NCI-H82 treated with DMSO at 0.1 percent for 48 hours (cell line): ENCODE measurements at regions not wholly inside any gene's neighbourhood (a gene's known extent, or its start where the extent isn't known, plus 50 kb on each side); places are given as distances from the start of the nearest gene placed in this dataset.

ENCODE experiments used
- DNase-seq: peaks from one replicate; lab custom pipeline; 2025; ENCODE audit not compliant: unreplicated experiment; lab: John Stamatoyannopoulos, UW

DNA sequence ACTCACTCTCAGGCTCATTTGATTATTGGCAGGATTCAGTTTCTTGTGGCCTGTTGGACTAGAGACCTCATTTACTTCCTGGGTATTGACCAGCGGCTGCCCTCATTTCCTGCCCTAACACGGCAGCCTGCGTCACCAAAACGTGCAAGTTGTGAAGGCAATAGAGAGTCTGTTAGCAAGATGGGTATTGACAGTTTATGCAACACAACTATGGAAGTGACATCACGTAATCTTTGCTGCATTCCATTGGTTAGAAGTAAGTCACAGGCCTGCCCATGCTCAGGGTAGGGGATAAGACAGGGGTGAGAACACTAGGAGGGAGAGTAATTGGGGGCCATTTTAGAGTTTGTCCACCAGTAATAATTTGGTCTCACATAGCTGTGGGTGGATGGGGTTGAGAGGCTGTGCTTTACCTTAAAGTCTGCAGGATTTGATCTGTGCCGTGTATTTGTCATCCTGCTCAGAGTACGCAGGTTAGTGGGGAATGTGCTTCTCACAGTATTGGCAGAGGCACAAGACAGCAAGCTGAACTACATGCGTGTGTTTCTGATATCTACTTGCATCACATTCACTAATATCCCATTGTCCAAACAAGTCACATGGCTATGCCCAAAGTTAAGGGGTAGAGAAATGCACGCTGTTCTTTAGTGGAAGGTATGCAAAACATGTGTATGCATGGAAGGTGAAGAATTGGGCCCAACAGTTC lies 83.3 kb downstream of the EDEM1 start:
- DNase-seq: no peak

DNA sequence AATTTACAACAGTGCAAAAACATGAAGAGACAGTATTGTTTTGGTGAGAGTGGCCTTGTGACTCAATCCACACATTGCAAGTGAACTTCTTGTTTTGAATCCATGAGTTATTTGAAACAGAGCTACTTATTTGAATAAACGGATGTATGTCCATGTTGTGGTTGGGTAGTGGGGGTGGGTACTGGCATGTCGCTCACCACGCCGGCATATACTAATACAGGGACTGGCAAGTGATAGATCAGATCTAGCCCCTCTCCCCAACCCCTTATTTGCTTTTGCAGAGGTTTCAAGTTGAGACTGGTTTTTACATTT lies 83.8 kb downstream of the EDEM1 start:
- no peak for DNase-seq

DNA sequence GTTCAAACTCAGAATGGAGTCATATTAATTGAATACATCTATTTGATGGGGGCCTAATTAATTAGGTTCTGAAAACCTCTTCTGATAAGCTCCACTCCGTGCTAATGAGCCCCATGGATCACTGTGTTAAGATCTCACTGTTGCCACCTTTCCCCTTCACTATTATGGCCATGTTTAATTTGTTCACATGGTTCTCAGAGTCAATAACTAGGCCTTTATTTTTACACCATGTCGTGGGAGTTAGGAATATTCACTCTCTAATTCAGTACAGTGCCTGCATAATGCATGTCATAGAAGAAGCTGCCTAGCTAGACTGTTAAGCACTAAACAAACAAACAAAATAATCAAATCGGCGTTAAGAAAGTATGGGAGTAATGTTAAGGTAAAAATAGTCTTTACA lies 84.9 kb downstream of the EDEM1 start:
- no peak for DNase-seq

DNA sequence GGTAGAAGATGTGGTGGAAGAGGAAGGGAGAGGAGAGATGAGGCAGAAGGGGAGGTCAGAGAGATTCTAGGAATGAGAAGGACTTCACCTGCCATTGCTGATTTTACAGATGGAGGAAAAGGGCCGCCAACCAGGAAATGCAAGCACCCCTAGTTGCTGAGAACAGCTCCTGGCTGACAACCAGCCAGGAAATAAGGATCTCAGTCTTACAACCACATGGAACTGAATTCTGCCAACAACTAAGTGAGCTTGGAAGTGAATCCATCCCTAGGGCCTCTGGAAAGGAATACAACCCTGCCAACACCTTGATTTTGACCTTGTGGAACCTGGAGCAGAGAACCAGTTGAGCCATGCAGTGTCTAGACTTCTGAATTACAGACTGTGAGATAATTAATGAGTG lies 86.6 kb downstream of the EDEM1 start:
- no peak for DNase-seq

- no peak for DNase-seq
Observed at GRCh38 chr3:5275529-5275928, 88.0 kb downstream of the EDEM1 start.

DNA sequence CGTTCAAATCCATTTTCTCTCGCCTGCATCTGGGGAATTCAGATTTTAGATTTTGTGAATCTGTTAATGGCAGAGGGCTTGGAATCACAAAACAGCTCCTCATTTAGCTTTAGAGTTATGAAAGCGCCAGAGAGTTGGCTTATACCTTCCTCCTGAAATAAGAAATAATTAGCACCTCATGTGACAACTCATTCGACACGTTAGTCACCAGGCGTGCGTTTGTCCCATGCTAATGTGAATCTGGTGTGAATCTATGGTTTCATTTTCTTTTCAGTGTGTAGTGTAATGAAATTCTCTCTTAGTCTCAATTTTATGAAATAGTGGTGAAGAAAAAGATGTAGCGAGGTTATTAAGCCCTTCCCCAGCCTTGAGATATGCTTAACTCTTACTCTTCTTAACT lies 89.4 kb downstream of the EDEM1 start:
- DNase-seq: no peak

GRCh38 chr3:5277612-5278236 lies 90.2 kb downstream of the EDEM1 start:
- no peak for DNase-seq

- DNase-seq: no peak
Observed at GRCh38 chr3:5278666-5279065, 91.2 kb downstream of the EDEM1 start.

- no peak for DNase-seq
Observed at GRCh38 chr3:5282703-5283102, 95.2 kb downstream of the EDEM1 start.

DNA sequence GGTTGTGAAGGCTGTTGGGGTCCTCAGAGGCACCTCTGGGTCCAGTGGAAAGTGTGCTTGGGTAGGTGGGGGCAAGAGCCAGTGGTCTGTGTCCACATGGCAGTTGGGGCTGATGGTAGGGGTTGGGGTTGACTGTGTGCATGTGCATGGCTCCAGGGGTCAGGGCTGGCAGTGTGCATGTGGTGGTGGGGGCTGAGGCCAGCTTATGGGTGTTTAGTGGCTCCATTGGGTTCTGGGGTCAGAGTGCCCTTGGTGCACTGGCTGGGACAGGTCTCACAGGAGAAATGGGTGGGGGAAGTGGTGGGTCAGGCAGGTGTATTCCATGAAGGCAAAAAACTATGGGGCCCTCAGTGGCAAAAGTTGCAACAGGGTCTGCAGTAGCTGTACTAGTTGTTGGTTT lies 97.9 kb downstream of the EDEM1 start:
- no peak for DNase-seq

DNA sequence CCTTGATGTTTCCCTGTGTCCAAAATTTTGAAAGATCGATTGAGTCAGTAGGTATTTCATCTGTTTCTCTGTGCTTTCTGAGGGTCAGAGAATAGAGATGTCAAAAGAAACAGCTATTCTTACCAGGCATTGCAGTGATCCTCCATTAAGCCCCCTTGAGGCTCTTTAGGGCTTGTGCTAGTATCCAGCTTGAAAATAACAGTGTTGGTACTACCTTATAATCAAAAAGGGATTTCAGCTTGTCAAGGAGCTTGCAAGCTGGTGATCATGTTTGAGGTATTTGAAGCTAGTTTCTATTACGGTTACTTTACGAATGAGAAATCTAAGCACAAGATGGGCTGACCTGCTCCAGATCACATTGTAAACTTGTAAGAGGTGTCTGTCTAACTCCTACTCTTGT lies 103.4 kb downstream of the EDEM1 start:
- DNase-seq: no peak

DNA sequence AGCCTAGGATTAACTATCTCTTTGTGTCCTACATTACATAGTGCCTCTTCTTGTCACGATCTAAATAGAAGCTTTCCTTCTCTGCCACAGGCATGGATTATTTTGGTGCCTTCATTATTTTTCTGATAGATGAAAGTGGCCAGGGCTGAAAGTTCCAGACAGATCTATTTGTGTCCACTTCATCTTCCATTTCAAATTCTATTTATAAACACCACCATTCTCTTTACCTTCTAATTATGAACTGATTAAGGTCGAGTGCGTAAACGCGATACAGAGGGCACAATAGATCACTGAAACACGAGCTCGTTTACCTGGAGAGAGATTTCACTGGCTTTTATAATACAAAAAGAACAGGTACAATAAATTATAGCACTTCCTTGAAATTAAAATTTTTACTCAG lies 105.0 kb downstream of the EDEM1 start:
- no peak for DNase-seq

DNA sequence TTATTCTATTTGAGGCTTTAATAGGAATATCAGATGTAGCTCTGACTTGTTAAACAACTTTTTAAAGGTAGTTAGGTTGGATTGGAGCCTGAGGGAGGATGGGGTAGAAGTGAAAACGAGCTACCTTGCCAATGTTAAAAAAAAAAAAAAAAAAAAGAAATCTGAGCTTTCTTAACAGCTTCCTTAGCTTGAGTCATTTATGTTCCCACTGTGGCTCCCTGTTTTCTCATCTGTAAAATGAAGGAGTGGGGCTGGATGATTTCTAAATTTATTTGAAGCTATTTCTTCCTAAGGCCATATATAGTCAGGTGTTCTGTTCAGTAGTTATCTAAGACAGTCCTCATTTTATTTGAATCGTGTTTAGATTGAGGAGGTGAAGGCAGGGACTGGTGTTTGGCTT lies 105.7 kb downstream of the EDEM1 start:
- DNase-seq: no peak

- no peak for DNase-seq
Observed at GRCh38 chr3:5294356-5294755, 106.8 kb downstream of the EDEM1 start.

GRCh38 chr3:5295191-5295690 lies 107.7 kb downstream of the EDEM1 start:
- no peak for DNase-seq

DNA sequence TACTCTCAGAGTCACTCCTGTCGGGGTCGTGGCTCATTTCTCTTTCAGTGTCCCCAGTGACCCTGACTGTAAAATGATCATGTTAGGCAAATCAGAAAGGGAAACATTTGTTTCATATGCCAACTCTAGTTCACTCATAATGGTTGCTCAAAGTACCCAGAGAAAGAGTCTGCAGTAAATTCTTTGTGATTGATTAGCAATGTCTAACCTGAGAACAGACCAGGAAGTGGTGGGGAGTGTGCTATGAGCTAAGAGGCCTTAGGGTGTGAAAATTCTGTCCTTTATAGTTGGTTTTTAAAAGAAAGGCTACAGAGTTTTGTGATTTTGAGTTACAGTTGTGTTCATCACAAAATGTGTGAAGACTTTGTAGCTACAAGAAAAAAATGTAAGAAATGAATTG lies 108.9 kb downstream of the EDEM1 start:
- no peak for DNase-seq

DNA sequence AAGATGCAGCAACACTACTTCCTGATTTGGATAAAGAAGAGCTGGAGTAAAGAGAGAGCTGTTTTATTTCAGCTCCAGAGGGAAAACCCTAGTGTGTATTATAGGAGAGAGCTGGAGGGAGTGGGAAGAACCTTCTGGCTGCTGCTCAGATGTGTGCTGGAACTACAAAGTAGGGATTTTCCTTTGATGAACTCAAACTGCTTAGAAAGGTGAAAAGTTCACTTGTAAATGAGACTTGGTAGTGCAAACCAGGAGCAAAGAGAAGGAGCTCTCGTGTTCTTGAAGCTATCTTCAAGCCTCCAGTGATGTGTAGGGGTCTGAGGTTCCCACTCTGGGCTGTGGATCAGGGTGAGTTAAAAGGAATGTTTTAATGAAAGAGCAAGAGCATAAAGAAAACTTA lies 110.4 kb downstream of the EDEM1 start:
- DNase-seq: no peak

GRCh38 chr3:5298453-5298852 lies 110.9 kb downstream of the EDEM1 start:
- DNase-seq: no peak

DNA sequence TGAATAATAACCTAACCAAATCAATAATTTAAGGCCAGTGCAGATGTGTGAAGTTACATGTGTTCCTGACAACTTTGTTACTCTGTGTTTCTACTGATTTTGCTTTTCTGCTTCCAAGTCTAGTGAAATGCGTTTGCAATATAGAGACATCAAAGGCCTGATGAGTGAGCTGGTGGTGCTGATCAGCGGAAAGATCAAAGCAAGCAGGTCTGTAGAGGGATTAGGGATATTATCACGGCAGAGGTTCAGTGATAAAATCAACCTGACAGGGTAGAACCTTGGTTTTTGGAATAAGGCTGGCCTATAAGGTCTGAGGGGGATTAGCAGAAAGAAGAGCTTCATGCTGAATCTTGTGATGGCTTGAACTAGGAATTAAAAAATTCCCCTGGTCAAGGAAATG lies 111.7 kb downstream of the EDEM1 start:
- no peak for DNase-seq

- DNase-seq: no peak
Observed at GRCh38 chr3:5300638-5301037, 113.1 kb downstream of the EDEM1 start.

DNA sequence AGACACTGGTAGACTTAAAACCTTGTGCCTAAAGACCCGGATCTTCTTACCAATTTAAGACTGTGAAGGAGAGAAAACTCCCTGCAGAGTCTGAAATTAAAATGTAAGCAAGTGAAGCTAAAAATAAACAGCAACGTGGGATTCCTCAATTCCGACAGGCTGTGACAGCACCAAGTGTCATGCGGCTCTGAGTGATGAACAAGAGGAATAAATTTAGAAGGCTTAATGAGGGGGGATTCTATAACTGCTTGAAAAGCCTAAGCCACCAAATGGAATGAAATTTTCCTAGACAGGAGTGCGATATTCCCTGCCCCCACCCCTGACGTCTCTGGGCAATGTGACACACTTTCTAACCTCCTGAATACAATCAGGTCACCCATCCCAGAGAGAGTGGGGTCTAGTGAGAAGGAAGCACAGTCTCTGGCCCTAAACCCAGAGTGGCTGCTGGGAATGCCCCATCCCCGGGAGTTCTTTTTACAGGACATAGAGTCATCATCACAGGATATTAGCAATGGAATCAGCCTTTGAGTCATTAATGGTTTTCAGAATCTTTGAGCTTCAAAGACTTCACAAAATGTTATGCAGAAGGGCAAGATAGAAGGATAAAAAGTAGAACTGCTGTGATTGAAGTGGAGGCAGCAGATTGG lies 114.3 kb downstream of the EDEM1 start:
- DNase-seq: no peak

DNA sequence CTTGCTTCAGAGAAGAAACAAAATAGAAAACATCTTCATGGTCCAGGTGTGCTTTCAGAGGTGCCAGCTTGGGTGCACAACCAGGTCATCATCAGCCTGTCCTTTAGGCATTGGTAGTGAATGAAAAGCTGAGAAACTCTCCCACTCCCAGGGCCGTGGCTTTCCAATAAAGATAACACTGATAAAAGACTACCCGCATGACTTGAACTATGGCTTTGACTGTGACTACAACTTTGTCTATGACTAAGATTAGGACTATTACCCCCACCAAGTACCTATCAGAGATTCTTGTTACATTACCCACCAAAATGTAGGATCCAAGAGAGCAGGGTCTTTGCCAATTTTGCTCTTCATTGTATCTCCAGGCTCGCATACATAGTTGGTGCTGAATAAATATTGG lies 115.2 kb downstream of the EDEM1 start:
- no peak for DNase-seq

- no peak for DNase-seq
Observed at GRCh38 chr3:5304188-5304587, 116.7 kb downstream of the EDEM1 start.
